HEK293T (cell line): ENCODE measurements at regions not wholly inside any gene's neighbourhood (a gene's known extent, or its start where the extent isn't known, plus 50 kb on each side); places are given as distances from the start of the nearest gene placed in this dataset.

Experiments used
- ELF4 ChIP-seq: fragments of 450-650 bp; IDR thresholded peaks from 2 replicates; pipeline ENCODE4 v1.6.1; 2017; ENCODE audit warnings: antibody characterized with exemption
- FOXA1 ChIP-seq: fragments of 450-650 bp; IDR thresholded peaks from 2 replicates; pipeline ENCODE4 v1.6.1; 2016; ENCODE audit warnings: mild to moderate bottlenecking
- HDGF ChIP-seq: fragments of 450-650 bp; IDR thresholded peaks from 2 replicates; pipeline ENCODE4 v1.6.1; 2017; ENCODE audit warnings: antibody characterized with exemption, borderline replicate concordance
- NFRKB ChIP-seq: fragments of 450-650 bp; IDR thresholded peaks from 2 replicates; pipeline ENCODE4 v1.6.1; 2016; ENCODE audit warnings: mild to moderate bottlenecking, moderate library complexity
- SP1 ChIP-seq: fragments of 450-650 bp; IDR thresholded peaks from 2 replicates; pipeline ENCODE4 v1.6.1; 2017
- SUZ12 ChIP-seq: fragments of 450-650 bp; IDR thresholded peaks from 2 replicates; pipeline ENCODE4 v1.6.1; 2016; ENCODE audit warnings: mild to moderate bottlenecking
- TARDBP ChIP-seq: fragments of 450-650 bp; IDR thresholded peaks from 2 replicates; pipeline ENCODE4 v1.6.1; 2016

DNA sequence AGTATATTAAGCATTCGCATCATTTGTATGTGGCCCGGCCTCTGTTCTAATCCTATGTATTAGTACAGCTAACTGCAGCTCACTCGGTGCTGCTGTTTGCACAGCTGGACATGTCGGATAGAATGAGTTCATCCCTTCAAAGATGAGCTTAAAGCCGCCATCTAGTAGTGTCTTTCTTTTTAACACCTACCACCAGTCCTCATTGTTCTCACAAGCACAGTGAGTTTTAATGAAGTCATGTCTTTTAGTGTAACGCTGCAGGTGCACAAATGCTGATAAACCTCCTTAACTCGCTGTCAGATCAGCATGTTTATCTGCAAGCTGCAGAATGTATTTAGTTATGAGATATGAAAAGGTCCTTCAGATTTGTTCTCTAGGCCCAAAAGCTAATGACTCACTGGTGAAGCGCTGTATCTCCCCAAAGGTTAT lies 247.5 kb downstream of the MTERF1 start:
- TF ChIP-seq FOXA1 (no peak), SP1 (no peak), TARDBP (no peak), ELF4 (no peak), SUZ12 (no peak), HDGF (no peak), NFRKB (no peak)
